HepG2 (cell line): ENCODE measurements at regions not wholly inside any gene's neighbourhood (a gene's known extent, or its start where the extent isn't known, plus 50 kb on each side); places are given as distances from the start of the nearest gene placed in this dataset.

Experiments
- ARHGAP35 ChIP-seq: sonication (generic); formaldehyde crosslinking; IDR thresholded peaks from 2 replicates; pipeline ENCODE4 v1.9.0; 2022; ENCODE audit warnings: mild to moderate bottlenecking, inconsistent platforms, moderate library complexity, missing genetic modification reagents, borderline replicate concordance
- CAMTA2 ChIP-seq: sonication (generic); formaldehyde crosslinking; IDR thresholded peaks from 2 replicates; pipeline ENCODE4 v1.4.0; 2020; ENCODE audit warnings: mild to moderate bottlenecking, missing genetic modification reagents, borderline replicate concordance
- DNMT1 ChIP-seq: sonication (generic); formaldehyde crosslinking; IDR thresholded peaks from 2 replicates; pipeline ENCODE4 v1.5.1; 2020; ENCODE audit warnings: mild to moderate bottlenecking, missing genetic modification reagents
- EZH2 ChIP-seq: conservative IDR thresholded peaks from 2 replicates; pipeline ENCODE4 v1.6.1; 2012; ENCODE audit warnings: mild to moderate bottlenecking, low read depth, low read length, moderate library complexity
- FOXO4 ChIP-seq: sonication (generic); formaldehyde crosslinking; conservative IDR thresholded peaks from 2 replicates; pipeline ENCODE4 v1.8.1; 2023; ENCODE audit warnings: missing genetic modification reagents
- FOXP1 ChIP-seq, 2 experiments: fragments of 450-650 bp in 1 of 2; IDR thresholded peaks; 2 replicates each; pipeline ENCODE4 v1.6.1; 2017 to 2018; ENCODE audit warnings: antibody characterized with exemption in 1 of 2
- HIVEP1 ChIP-seq: sonication (generic); formaldehyde crosslinking; IDR thresholded peaks from 2 replicates; pipeline ENCODE4 v1.4.0; 2020; ENCODE audit warnings: mild to moderate bottlenecking, missing genetic modification reagents
- IRX3 ChIP-seq: sonication (generic); formaldehyde crosslinking; IDR thresholded peaks from 2 replicates; pipeline ENCODE4 v1.8.1; 2023; ENCODE audit warnings: mild to moderate bottlenecking, low read depth, missing genetic modification reagents, borderline replicate concordance
- LRRFIP1 ChIP-seq: sonication (generic); formaldehyde crosslinking; conservative IDR thresholded peaks from 2 replicates; pipeline ENCODE4 v1.4.0; 2020; ENCODE audit warnings: missing genetic modification reagents
- MAF1 ChIP-seq: sonication (generic); formaldehyde crosslinking; IDR thresholded peaks from 2 replicates; pipeline ENCODE4 v1.5.0; 2020; ENCODE audit warnings: missing genetic modification reagents, borderline replicate concordance
- PBX3 ChIP-seq: sonication (generic); formaldehyde crosslinking; IDR thresholded peaks from 2 replicates; pipeline ENCODE4 v1.8.1; 2023; ENCODE audit warnings: missing genetic modification reagents, inconsistent platforms, borderline replicate concordance
- PPARG ChIP-seq: conservative IDR thresholded peaks from 2 replicates; pipeline ENCODE4 v1.6.1; 2016; ENCODE audit warnings: missing biosample characterization, missing genetic modification reagents
- PREB ChIP-seq: sonication (generic); formaldehyde crosslinking; IDR thresholded peaks from 2 replicates; pipeline ENCODE4 v1.4.0; 2020; ENCODE audit warnings: missing genetic modification reagents
- SIX4 ChIP-seq: sonication (generic); formaldehyde crosslinking; IDR thresholded peaks from 2 replicates; pipeline ENCODE4 v1.4.0; 2020; ENCODE audit warnings: missing genetic modification reagents
- TFDP2 ChIP-seq: sonication (generic); formaldehyde crosslinking; IDR thresholded peaks from 2 replicates; pipeline ENCODE4 v1.4.0; 2020; ENCODE audit warnings: missing genetic modification reagents
- ZC3H4 ChIP-seq: sonication (generic); formaldehyde crosslinking; IDR thresholded peaks from 2 replicates; pipeline ENCODE4 v1.4.0; 2020; ENCODE audit warnings: missing genetic modification reagents, borderline replicate concordance
- ZNF550 ChIP-seq: sonication (generic); formaldehyde crosslinking; IDR thresholded peaks from 2 replicates; pipeline ENCODE4 v1.4.0; 2020; ENCODE audit warnings: mild to moderate bottlenecking, missing genetic modification reagents, borderline replicate concordance
- ZNF562 ChIP-seq: sonication (generic); formaldehyde crosslinking; IDR thresholded peaks from 2 replicates; pipeline ENCODE4 v1.8.0; 2022; ENCODE audit warnings: missing genetic modification reagents, borderline replicate concordance
- ZNF572 ChIP-seq: sonication (generic); formaldehyde crosslinking; IDR thresholded peaks from 2 replicates; pipeline ENCODE4 v1.5.1; 2020; ENCODE audit warnings: mild to moderate bottlenecking, missing genetic modification reagents
- ZNF816 ChIP-seq: sonication (generic); formaldehyde crosslinking; IDR thresholded peaks from 2 replicates; pipeline ENCODE4 v1.8.0; 2022; ENCODE audit warnings: missing genetic modification reagents, mild to moderate bottlenecking, borderline replicate concordance
- ZSCAN29 ChIP-seq: sonication (generic); formaldehyde crosslinking; conservative IDR thresholded peaks from 2 replicates; pipeline ENCODE4 v1.4.0; 2020; ENCODE audit warnings: mild to moderate bottlenecking, missing genetic modification reagents
- ZZZ3 ChIP-seq: sonication (generic); formaldehyde crosslinking; IDR thresholded peaks from 2 replicates; pipeline ENCODE4 v1.4.0; 2020; ENCODE audit warnings: missing genetic modification reagents, mild to moderate bottlenecking, borderline replicate concordance

- TF ChIP-seq FOXO4 (CRISPR knock-in tag) = no peak
- TF ChIP-seq LRRFIP1 (CRISPR knock-in tag) = no peak
- peak; percentile 46; the same call in 1 of the 2 replicates for TF ChIP-seq MAF1
- no peak for TF ChIP-seq ARHGAP35 (CRISPR knock-in tag)
- no peak for TF ChIP-seq ZNF550 (CRISPR knock-in tag)
- TF ChIP-seq ZC3H4 (CRISPR knock-in tag) = no peak
- TF ChIP-seq TFDP2 (CRISPR knock-in tag) = no peak
- no peak for TF ChIP-seq ZNF562 (CRISPR knock-in tag)
- TF ChIP-seq DNMT1 (CRISPR knock-in tag) = no peak
- TF ChIP-seq ZNF816 = peak; percentile 43; the same call in 1 of the 2 replicates
- peak; percentile 82; the same call in 1 of the 2 replicates for TF ChIP-seq IRX3 (CRISPR knock-in tag)
- no peak for TF ChIP-seq ZZZ3 (CRISPR knock-in tag)
- TF ChIP-seq CAMTA2 (CRISPR knock-in tag) = no peak
- no peak; the same call in 1 of the 2 replicates for TF ChIP-seq HIVEP1 (CRISPR knock-in tag)
- TF ChIP-seq FOXP1 (IDR thresholded peaks at IDR 0.05) = peak; percentile 50; the same call in 1 of the 2 replicates
- TF ChIP-seq FOXP1 (CRISPR knock-in tag; IDR thresholded peaks at IDR 0.05) = peak; percentile 98
- TF ChIP-seq SIX4 (CRISPR knock-in tag) = peak; percentile 70
- TF ChIP-seq PPARG (CRISPR knock-in tag) = peak; percentile 76
- TF ChIP-seq EZH2 = no peak
- no peak for TF ChIP-seq PBX3
- TF ChIP-seq ZSCAN29 (CRISPR knock-in tag) = peak; percentile 61; the same call in 1 of the 2 replicates
- TF ChIP-seq PREB (CRISPR knock-in tag) = no peak
- TF ChIP-seq ZNF572 (CRISPR knock-in tag) = no peak
Observed at GRCh38 chr16:54628796-54629625, 301.7 kb upstream of the IRX5 start (continued).
